Right atrium auricular region (tissue), 2 donors: ENCODE measurements at regions not wholly inside any gene's neighbourhood (a gene's known extent, or its start where the extent isn't known, plus 50 kb on each side); places are given as distances from the start of the nearest gene placed in this dataset.

ENCODE experiments used
- DNase-seq: peaks from one replicate; pipeline ENCODE4 v3.0.0-alpha.2; 2019; ENCODE audit warnings: low spot score
- H3K27ac ChIP-seq, 2 donors: fragments of 200-600 bp; sonication (generic); 1 replicate in 1 of 2; 2 replicates in 1 of 2; pipeline ENCODE4 v1.5.1; 2016 to 2019
- H3K27me3 ChIP-seq, 2 donors: fragments of 200-600 bp; sonication (generic); one replicate each; pipeline versions ENCODE4 v1.5.1 to v1.6.0; 2017 to 2019
- H3K36me3 ChIP-seq: fragments of 200-600 bp; sonication (generic); one replicate; pipeline ENCODE4 v1.5.1; 2016
- H3K4me1 ChIP-seq, 2 donors: fragments of 200-600 bp; sonication (generic); one replicate each; pipeline versions ENCODE4 v1.5.1 to v1.6.0; 2017 to 2019
- H3K4me3 ChIP-seq, 2 donors: fragments of 200-600 bp; sonication (generic); 1 replicate in 1 of 2; 2 replicates in 1 of 2; pipeline ENCODE4 v1.5.1; 2017 to 2019; ENCODE audit warnings: mild to moderate bottlenecking in 1 of 2, moderate library complexity in 1 of 2
- H3K9me3 ChIP-seq, 2 donors: fragments of 200-600 bp; sonication (generic); one replicate each; pipeline ENCODE4 v1.5.1; 2019
- TF ChIP-seq, protein P1 (sequence below), 2 donors: fragments of 200-600 bp; sonication (generic); IDR thresholded peaks; one replicate each; pipeline ENCODE4 v1.5.1; 2019; ENCODE audit warnings: antibody characterized with exemption in 2 of 2

DNA sequence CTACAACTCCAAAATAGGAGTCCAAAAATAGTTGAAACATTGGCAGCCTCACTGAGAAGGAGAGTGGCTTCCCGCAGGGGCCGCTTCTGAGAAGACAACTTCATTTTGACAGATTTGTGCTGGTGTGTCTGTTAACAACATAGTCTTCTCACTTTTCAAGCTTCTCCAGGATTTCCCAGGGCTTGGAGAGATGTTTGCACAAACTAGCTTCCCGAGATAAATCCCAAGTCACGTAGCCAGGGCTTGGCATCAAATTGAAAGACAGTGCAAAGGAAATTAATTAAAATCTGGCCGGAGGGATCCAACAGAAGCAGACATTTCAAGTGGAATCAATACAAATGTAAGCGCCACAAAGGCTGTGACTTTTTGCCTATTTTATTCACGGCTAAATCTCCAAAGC lies 630.2 kb downstream of the DHX35 start:
- Histone ChIP-seq H3K27ac (no peak overlapping the region), H3K4me3 (no peak overlapping the region), H3K27me3 (no peaks in the 10 kb centered on the region), H3K9me3 (no peaks in the 10 kb centered on the region), H3K4me1 (no peaks in the 10 kb centered on the region), H3K36me3 (no peaks in the 10 kb centered on the region)
- TF ChIP-seq, protein P1, sequence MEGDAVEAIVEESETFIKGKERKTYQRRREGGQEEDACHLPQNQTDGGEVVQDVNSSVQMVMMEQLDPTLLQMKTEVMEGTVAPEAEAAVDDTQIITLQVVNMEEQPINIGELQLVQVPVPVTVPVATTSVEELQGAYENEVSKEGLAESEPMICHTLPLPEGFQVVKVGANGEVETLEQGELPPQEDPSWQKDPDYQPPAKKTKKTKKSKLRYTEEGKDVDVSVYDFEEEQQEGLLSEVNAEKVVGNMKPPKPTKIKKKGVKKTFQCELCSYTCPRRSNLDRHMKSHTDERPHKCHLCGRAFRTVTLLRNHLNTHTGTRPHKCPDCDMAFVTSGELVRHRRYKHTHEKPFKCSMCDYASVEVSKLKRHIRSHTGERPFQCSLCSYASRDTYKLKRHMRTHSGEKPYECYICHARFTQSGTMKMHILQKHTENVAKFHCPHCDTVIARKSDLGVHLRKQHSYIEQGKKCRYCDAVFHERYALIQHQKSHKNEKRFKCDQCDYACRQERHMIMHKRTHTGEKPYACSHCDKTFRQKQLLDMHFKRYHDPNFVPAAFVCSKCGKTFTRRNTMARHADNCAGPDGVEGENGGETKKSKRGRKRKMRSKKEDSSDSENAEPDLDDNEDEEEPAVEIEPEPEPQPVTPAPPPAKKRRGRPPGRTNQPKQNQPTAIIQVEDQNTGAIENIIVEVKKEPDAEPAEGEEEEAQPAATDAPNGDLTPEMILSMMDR (IDR thresholded peaks at IDR 0.05) = no peak
- no peak for DNase-seq

DNA sequence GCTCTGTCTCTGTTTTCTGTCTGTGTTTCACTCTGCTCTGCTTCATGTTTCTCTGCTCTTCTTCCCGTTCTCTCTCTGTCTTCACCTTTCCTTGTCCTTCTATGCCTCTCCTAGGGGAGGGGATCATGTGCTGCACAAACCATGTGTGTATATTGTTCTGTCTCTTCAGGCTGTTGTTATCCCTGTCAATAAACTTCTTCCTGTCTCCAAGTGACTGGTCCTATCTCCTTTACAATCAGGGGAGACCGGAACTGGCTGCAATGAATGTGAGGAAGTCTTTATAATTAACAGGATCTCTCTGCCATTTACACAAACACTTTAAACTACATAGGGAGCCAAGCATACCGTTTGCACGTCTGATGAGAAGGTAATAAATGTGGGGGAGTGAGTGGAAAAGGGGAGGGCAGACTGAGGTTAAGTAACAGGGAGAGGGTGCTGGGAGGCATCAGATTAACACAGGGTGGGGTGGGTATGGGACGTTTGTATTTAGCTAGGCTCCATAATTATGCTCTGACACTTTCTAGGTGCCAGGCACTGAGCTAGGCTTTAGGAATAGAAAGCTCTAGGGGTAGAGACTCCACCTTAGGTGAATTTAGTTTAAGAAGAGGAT lies 626.1 kb downstream of the DHX35 start:
- Histone ChIP-seq H3K27ac (no peak overlapping the region), H3K36me3 (no peaks in the 10 kb centered on the region), H3K27me3 (no peaks in the 10 kb centered on the region), H3K9me3 (no peaks in the 10 kb centered on the region), H3K4me1 (no peaks in the 10 kb centered on the region), H3K4me3 (no peak overlapping the region)
- DNase-seq = no peak
- TF ChIP-seq, protein P1 (IDR thresholded peaks at IDR 0.05) = no peak

DNA sequence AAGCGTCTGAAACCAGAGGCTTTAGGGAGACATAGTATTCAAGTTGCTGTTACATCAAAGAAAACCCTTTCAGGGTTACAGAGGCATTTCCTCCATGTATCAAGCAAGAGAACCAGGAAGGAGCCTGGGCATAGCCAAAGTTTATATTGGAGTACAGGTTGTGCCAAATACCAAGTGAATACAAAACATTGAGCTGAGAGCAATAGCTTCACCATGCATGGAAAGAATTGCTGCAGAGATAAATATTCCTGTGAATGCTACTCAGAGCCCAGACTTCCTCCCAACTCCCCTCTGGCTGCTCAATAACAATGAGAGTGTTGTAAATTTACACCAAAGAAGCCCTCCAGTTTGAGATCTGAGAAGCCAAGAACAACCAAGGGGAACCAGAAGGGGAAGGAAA lies 618.9 kb downstream of the DHX35 start:
- no peak overlapping the region for H3K4me3 ChIP-seq
- H3K27ac ChIP-seq = no peak overlapping the region
- H3K36me3 ChIP-seq = no peaks in the 10 kb centered on the region
- no peaks in the 10 kb centered on the region for H3K4me1 ChIP-seq
- no peaks in the 10 kb centered on the region for H3K9me3 ChIP-seq
- TF ChIP-seq, protein P1 (IDR thresholded peaks at IDR 0.05) = no peak
- no peak for DNase-seq
- no peaks in the 10 kb centered on the region for H3K27me3 ChIP-seq

DNA sequence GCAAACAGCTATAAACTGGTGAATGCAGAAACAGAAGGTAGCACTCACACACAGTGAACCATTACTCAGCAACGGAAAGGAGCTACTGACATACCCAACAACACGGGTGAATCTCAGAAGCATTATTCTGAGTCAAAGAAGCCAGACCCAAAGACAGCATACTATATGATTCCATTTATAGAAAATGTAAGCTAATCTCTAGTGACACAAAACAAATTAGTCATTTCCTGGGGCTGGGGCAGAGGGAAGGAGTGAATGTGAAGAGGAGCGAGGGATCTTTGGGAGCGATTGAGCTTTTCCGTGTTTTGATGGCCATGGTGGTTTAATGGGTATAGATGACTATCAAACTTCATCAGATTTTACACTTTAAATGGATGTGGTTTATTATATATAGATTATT lies 614.6 kb downstream of the DHX35 start:
- Histone ChIP-seq H3K27ac (no peak overlapping the region), H3K36me3 (no peaks in the 10 kb centered on the region), H3K9me3 (peaks cover 0 to 12% of the 10 kb centered on the region in 2 donors), H3K4me1 (no peaks in the 10 kb centered on the region), H3K4me3 (no peak overlapping the region), H3K27me3 (no peaks in the 10 kb centered on the region)
- TF ChIP-seq, protein P1 (IDR thresholded peaks at IDR 0.05) = no peak
- no peak for DNase-seq

DNA sequence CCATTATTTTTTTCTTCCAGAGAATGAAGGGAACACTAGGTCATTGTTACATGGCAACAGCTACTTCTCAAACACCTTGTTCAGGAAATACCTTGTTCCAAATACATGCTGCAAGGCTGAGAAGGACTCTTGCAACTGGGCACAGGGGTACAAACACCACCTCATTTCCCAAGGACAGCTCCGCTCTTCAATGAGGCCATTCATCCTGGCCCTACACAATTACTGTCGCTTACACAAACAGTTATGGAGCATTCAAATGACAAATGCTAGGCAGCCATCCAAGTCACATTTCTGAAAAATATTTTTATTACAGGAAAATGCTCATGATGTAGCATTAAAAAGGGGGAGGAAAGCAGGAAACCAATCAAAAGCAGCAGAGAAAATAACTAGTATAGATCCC lies 611.9 kb downstream of the DHX35 start:
- H3K9me3 ChIP-seq = peaks cover 0 to 12% of the 10 kb centered on the region in 2 donors
- no peak overlapping the region for H3K27ac ChIP-seq
- TF ChIP-seq, protein P1 (IDR thresholded peaks at IDR 0.05) = no peak
- H3K4me3 ChIP-seq = no peak overlapping the region
- no peak for DNase-seq
- H3K27me3 ChIP-seq = no peaks in the 10 kb centered on the region
- H3K36me3 ChIP-seq = no peaks in the 10 kb centered on the region
- H3K4me1 ChIP-seq = no peaks in the 10 kb centered on the region

DNA sequence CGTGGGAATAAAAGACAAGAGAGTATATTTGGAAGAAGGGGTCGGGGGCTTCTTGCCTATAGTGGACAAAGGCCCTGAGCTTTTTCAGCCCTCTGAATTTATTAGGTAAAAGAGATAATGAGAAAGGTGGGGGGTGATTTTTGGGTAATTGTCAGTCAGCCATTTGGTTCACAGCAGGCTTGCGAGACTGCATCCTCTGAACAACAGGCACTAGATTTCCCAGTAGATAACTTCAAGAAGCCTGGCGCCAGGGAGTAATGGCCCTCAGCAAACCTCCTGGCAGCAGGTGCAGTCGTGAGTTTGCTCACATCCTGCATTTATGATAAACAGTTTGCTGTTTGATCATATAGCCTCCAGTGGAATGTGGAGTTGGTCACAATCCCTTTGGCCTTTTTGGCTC lies 609.0 kb downstream of the DHX35 start:
- Histone ChIP-seq H3K4me3 (no peak overlapping the region), H3K36me3 (no peaks in the 10 kb centered on the region), H3K27ac (no peak overlapping the region), H3K9me3 (peaks cover 0 to 12% of the 10 kb centered on the region in 2 donors), H3K4me1 (no peaks in the 10 kb centered on the region), H3K27me3 (no peaks in the 10 kb centered on the region)
- no peak for DNase-seq
- TF ChIP-seq, protein P1 (IDR thresholded peaks at IDR 0.05) = no peak
